Activated CD4-positive, alpha-beta T cell treated with anti-CD3 and anti-CD28 coated beads for 36 hours (primary cell): ENCODE measurements at regions not wholly inside any gene's neighbourhood (a gene's known extent, or its start where the extent isn't known, plus 50 kb on each side); places are given as distances from the start of the nearest gene placed in this dataset.

Source experiments
- ATAC-seq: fragments of 200-7000 bp; cut with Tn5 transposase; one replicate; pipeline ENCODE4 v1.10.0; 2021; ENCODE audit warnings: mild to moderate bottlenecking, moderate library complexity
- CTCF ChIA-PET: fragments of 350-600 bp; sonication (Branson Sonifier 250); formaldehyde crosslinking; loops from one replicate; lab custom pipeline; 2021; ENCODE audit warnings: antibody characterized with exemption; lab: Charles Lee
- POLR2A ChIA-PET: fragments of 350-600 bp; sonication (Branson Sonifier 250); formaldehyde crosslinking; loops from one replicate; lab custom pipeline; 2021; ENCODE audit warnings: antibody characterized with exemption, inconsistent platforms; lab: Charles Lee
- DNase-seq: peaks from one replicate; pipeline ENCODE4 v3.0.0-alpha.2; 2020
- H3K27ac Mint-ChIP-seq: one replicate; pipeline ENCODE4 v1.8.0; 2021; ENCODE audit warnings: mixed read lengths
- H3K27me3 Mint-ChIP-seq: one replicate; pipeline ENCODE4 v1.8.0; 2021; ENCODE audit warnings: mixed read lengths
- H3K36me3 Mint-ChIP-seq: one replicate; pipeline ENCODE4 v1.8.0; 2021; ENCODE audit warnings: low read depth, mixed read lengths
- H3K4me1 Mint-ChIP-seq: one replicate; pipeline ENCODE4 v1.8.0; 2021; ENCODE audit warnings: mixed read lengths
- H3K4me3 Mint-ChIP-seq: one replicate; pipeline ENCODE4 v1.8.0; 2021; ENCODE audit warnings: mild to moderate bottlenecking, moderate library complexity, mixed read lengths
- H3K9me3 Mint-ChIP-seq: one replicate; pipeline ENCODE4 v1.8.0; 2021; ENCODE audit warnings: low read depth, mixed read lengths
- intact Hi-C, 2 experiments: fragments of 100-400 bp; cut with DNase I in 1 of 2; cut with micrococcal nuclease in 1 of 2; formaldehyde crosslinking; loops; one replicate each; pipeline versions ENCODE4 v1.14.2 to v1.15.1; 2022 to 2024; cut with DNase I, micrococcal nuclease

DNA sequence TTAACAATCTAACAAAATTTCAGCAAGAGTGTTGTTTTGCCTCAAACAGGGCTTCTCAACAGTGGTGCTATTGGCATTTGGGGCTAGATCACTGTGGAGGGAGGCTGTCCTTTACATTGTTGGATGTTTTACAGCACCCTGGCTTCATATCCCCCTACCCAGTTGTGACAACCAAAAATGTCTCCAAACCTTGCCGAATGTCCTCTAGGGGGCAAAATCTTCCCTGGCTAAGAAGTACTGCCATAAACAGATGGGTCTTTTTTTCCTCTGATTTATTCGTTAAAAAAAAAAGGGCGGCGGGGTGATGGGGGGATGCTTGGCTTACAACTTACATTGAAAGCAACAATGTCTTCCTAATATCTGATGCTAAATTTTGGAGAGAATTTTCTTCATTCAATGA is 207.6 kb upstream of the CCDC150 start:
- ChIA-PET CTCF (no interaction called here), POLR2A (no interaction called here)
- ATAC-seq (no peak), DNase-seq (no peak)
- Mint-ChIP-seq H3K9me3 (no peaks in the 10 kb centered on the region), H3K27me3 (peaks cover 6% of the 10 kb centered on the region), H3K36me3 (no peaks in the 10 kb centered on the region), H3K4me1 (peaks cover 1% of the 10 kb centered on the region), H3K27ac (no peak overlapping the region), H3K4me3 (no peak overlapping the region)
- intact Hi-C loops, result no loop called here

DNA sequence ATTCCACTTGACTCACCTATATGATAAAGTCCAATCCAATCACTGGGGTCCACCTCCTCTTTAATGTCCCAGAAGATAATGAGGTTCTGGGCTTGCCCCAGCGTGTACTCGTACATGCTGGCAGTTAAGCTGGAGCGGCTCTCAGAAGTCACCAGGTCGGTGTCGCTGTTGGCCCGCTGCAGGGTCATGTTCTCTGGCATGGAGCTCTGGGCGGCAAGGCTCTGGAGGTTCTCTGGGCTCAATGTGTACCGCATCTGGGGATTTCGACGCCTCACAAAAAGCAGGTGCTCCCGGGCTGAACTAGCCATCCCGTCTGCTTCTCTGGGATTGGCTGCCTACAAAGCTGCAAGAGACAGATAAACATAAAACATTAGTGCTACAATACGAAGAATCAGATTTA is 206.4 kb upstream of the CCDC150 start:
- Mint-ChIP-seq H3K27me3 (peaks cover 8% of the 10 kb centered on the region), H3K4me3 (no peak overlapping the region), H3K9me3 (no peaks in the 10 kb centered on the region), H3K36me3 (no peaks in the 10 kb centered on the region), H3K27ac (no peak overlapping the region), H3K4me1 (peaks cover under 1% of the 10 kb centered on the region)
- ATAC-seq (no peak), DNase-seq (no peak)
- intact Hi-C loops, result no loop called here
- CTCF ChIA-PET, result interaction anchor here (0.7 to 1.2 kb wide), 4 partner anchors 21 to 365 kb away, joined by 3 read pairs; no protein-coding TSS in a partner anchor
- POLR2A ChIA-PET, result no interaction called here

DNA sequence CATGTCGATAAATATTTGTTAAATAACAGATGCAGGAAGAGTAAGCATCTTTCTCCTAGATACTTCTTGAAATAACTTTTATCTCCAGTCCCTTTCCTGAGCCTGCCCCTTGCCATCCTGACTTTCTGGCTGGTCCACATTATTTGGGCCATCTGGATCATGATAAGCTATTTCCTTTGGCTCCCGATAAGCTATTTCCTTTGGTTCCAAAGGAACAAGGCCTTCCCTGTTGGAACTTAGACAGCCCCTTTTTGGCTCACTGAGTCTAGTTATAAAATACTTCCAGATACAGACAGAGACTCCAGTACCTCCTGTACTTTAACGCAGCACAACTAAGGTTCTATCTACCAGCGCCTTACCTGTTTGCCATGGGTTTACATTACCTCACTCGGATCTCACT is 205.3 kb upstream of the CCDC150 start:
- ATAC-seq (no peak), DNase-seq (no peak)
- Mint-ChIP-seq H3K4me1 (no peaks in the 10 kb centered on the region), H3K9me3 (no peaks in the 10 kb centered on the region), H3K4me3 (no peak overlapping the region), H3K27ac (no peak overlapping the region), H3K36me3 (no peaks in the 10 kb centered on the region), H3K27me3 (peaks cover 8% of the 10 kb centered on the region)
- POLR2A ChIA-PET, result no interaction called here
- intact Hi-C loops, result no loop called here
- CTCF ChIA-PET, result interaction anchor here (0.6 to 1.7 kb wide), 4 partner anchors 20 to 589 kb away, joined by 3 to 7 read pairs (median 3); no protein-coding TSS in a partner anchor

DNA sequence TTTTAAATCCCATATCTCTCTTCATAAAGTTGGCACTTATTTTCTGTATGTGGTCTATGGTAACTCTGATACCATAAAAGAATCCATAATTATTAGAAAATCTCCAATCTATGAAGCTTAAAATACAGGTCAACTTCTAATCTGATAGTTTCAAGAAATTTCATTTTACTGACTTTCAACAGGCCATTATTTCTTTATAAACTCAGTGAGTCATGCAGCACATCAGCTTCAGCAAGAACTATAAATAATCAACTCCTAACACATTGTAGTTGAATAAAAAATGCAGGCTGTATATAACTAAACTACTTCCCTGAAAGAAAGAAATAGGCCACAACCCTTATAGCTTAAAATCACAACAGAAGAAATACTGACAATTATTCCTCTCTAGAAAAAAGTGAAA is 204.3 kb upstream of the CCDC150 start:
- Mint-ChIP-seq H3K4me1 (no peaks in the 10 kb centered on the region), H3K27me3 (peaks cover 8% of the 10 kb centered on the region)

DNA sequence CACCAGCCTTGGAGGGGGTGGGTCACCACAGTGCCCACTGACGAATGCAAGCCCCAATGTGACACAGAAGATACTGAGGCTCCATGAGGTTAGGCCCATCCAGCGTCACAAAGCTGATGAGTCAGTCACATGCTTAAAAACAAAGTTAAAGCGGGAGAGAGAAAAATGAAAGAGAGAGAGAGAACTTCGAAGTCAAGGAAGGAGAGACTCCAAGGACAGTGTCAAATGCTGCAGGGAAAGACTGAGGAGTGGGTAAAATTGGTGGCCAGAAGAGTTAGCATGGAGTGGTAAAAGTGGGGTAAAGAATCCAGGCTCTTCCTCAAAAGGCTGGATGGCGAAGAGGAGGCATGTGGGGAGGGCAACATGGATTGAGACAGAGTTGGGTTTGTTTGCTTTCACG is 201.9 kb upstream of the CCDC150 start:
- CTCF ChIA-PET, result no interaction called here

More for the DNA sequence above, 204.3 kb upstream of the CCDC150 start:
- H3K4me3 Mint-ChIP-seq, result no peak overlapping the region
- intact Hi-C loops, result no loop called here
- H3K36me3 Mint-ChIP-seq, result no peaks in the 10 kb centered on the region
- no peaks in the 10 kb centered on the region for H3K9me3 Mint-ChIP-seq
- ChIA-PET POLR2A (interaction anchor here (0.7 kb wide), 1 partner anchor 1335 kb away, joined by 3 read pairs; no protein-coding TSS in a partner anchor), CTCF (interaction anchor here (1.7 kb wide), 1 partner anchor 19 kb away, joined by 7 read pairs; no protein-coding TSS in a partner anchor)
- no peak for ATAC-seq
- no peak for DNase-seq
- no peak overlapping the region for H3K27ac Mint-ChIP-seq

DNA sequence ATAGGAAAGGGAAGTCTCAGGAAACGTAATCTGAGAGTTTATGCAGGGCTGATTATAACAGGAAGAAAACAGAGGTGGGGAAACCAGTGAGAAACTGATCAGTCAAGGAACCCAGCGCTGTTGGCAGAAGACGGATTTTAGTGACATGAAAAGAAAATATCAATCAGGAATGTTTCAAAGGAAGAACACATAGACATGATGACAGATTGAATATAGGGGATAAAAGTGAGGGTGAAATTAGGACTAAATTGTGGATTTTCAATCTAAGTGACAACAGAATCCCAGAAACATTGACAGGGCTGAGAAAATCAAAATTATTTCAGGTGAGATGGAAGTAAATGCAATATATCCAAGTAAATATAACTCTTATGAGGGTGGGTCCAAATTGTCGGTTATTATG is 199.8 kb upstream of the CCDC150 start:
- ATAC-seq (no peak), DNase-seq (no peak)
- CTCF ChIA-PET, result interaction anchor here (0.9 to 1.3 kb wide), 2 partner anchors 14 kb away, joined by 4 to 6 read pairs; no protein-coding TSS in a partner anchor
- no peak overlapping the region for H3K27ac Mint-ChIP-seq
- POLR2A ChIA-PET, result no interaction called here
- no peak overlapping the region for H3K4me3 Mint-ChIP-seq
- intact Hi-C loops, result no loop called here
- H3K9me3 Mint-ChIP-seq, result no peaks in the 10 kb centered on the region
- H3K36me3 Mint-ChIP-seq, result no peaks in the 10 kb centered on the region
- H3K27me3 Mint-ChIP-seq, result peaks cover 2% of the 10 kb centered on the region
- no peaks in the 10 kb centered on the region for H3K4me1 Mint-ChIP-seq

More for the DNA sequence above, 201.9 kb upstream of the CCDC150 start:
- H3K9me3 Mint-ChIP-seq, result no peaks in the 10 kb centered on the region
- peaks cover 7% of the 10 kb centered on the region for H3K27me3 Mint-ChIP-seq
- intact Hi-C loops, result no loop called here
- DNase-seq (no peak), ATAC-seq (no peak)
- no peak overlapping the region for H3K27ac Mint-ChIP-seq
- H3K36me3 Mint-ChIP-seq, result no peaks in the 10 kb centered on the region
- POLR2A ChIA-PET, result no interaction called here
- no peak overlapping the region for H3K4me3 Mint-ChIP-seq
- H3K4me1 Mint-ChIP-seq, result no peaks in the 10 kb centered on the region

DNA sequence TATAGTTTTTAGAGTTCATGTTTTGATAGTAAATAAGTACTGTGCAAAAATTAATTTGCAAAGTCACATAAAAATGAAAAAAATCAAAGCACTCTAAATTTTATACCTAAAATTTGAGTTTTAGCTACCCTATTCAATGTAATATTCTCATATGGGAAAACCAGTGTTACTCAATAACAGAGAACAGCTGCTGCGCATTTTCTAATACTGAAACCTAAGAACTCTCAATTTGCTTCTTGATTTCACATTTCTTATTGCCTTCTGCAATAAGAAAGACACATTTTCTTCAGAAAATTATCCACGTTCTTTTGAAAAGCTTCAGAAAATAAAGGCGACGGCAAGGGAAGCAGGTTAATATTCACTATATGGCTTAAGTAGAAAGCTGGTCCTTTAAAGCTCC is 199.1 kb upstream of the CCDC150 start:
- H3K27me3 Mint-ChIP-seq, result peaks cover 2% of the 10 kb centered on the region
- intact Hi-C loops, result no loop called here

DNA sequence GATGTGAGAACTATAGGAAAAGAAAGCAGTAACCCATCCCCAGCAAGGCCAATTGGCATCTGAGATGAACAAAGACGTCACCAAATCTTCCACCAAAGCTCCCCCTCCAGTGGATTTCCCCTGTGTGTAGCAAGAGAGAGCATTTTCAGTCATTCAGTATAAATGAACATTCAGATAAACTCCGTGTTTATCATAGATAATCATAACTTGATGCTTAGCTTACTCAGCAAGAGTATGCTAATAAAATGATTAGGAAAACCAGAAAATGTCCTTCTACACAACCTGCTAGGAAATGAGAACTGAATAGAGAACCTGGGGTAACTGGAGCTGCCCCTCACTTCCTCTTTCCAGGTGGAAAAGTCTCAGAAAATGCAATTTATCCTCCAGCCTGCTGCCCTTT is 198.0 kb upstream of the CCDC150 start:
- Mint-ChIP-seq H3K4me3 (no peak overlapping the region), H3K9me3 (no peaks in the 10 kb centered on the region), H3K27ac (no peak overlapping the region), H3K27me3 (peaks cover 2% of the 10 kb centered on the region), H3K4me1 (no peaks in the 10 kb centered on the region), H3K36me3 (no peaks in the 10 kb centered on the region)
- intact Hi-C loops, result no loop called here
- ATAC-seq, result no peak
- DNase-seq, result no peak
- POLR2A ChIA-PET, result no interaction called here
- CTCF ChIA-PET, result interaction anchor here (0.7 to 1.2 kb wide), 2 partner anchors 12 to 103 kb away, joined by 3 read pairs; no protein-coding TSS in a partner anchor

More for the DNA sequence above, 199.1 kb upstream of the CCDC150 start:
- ATAC-seq, result no peak
- ChIA-PET CTCF (interaction anchor here (1.3 kb wide), 1 partner anchor 13 kb away, joined by 6 read pairs; no protein-coding TSS in a partner anchor), POLR2A (no interaction called here)
- no peak for DNase-seq
- Mint-ChIP-seq H3K4me3 (no peak overlapping the region), H3K27ac (no peak overlapping the region), H3K36me3 (no peaks in the 10 kb centered on the region), H3K4me1 (no peaks in the 10 kb centered on the region), H3K9me3 (no peaks in the 10 kb centered on the region)

DNA sequence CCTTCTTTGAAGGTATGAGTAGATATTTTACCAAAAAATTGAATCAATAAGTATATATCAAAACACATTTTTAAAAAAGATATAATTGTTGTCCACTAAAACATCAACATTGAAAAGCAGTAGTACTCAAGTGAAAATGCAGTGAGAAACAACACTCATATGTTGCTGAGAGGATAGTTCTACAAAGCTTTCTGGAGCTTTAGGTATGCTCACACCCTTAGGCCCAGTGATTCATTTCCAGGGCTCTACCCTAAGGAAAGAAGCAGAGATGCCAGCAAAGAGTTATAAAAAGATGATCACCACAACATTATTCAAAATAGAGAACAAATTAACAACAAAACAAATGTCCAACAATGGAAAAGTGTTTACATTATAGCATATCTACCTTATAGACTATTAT is 197.3 kb upstream of the CCDC150 start:
- Mint-ChIP-seq H3K36me3 (no peaks in the 10 kb centered on the region), H3K4me1 (no peaks in the 10 kb centered on the region), H3K4me3 (no peak overlapping the region), H3K9me3 (no peaks in the 10 kb centered on the region), H3K27me3 (peaks cover 2% of the 10 kb centered on the region), H3K27ac (no peak overlapping the region)
- ChIA-PET POLR2A (no interaction called here), CTCF (interaction anchor here (1.2 kb wide), 1 partner anchor 11 kb away, joined by 3 read pairs; no protein-coding TSS in a partner anchor)
- intact Hi-C loops, result no loop called here
- ATAC-seq (no peak), DNase-seq (no peak)

DNA sequence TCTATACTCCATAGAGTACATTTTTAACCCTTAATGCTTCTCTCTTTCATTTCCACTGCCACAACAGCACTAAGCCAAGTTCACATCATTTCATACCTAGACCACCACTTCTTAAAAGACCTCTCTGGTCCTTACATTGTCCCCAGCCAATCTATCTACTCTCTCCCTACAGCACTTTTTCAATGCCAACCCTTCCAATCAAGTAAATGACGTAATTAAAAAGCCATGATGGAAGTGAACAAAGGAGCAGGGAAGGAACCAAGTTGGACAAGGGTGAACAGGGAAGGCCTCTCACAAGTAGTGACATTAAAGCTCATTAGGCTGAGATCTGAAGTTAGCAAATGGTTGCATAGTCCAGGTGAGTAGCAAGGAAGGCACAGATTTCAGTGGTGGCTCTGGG is 195.1 kb upstream of the CCDC150 start:
- H3K27me3 Mint-ChIP-seq, result no peaks in the 10 kb centered on the region
- H3K4me1 Mint-ChIP-seq, result no peaks in the 10 kb centered on the region
- no peak overlapping the region for H3K27ac Mint-ChIP-seq
- no peaks in the 10 kb centered on the region for H3K9me3 Mint-ChIP-seq
- DNase-seq, result no peak
- intact Hi-C loops, result no loop called here
- ChIA-PET CTCF (interaction anchor here (0.9 to 1.5 kb wide), 2 partner anchors 9 to 453 kb away, joined by 3 to 4 read pairs; no protein-coding TSS in a partner anchor), POLR2A (no interaction called here)
- ATAC-seq, result no peak
- H3K4me3 Mint-ChIP-seq, result no peak overlapping the region
- H3K36me3 Mint-ChIP-seq, result no peaks in the 10 kb centered on the region

DNA sequence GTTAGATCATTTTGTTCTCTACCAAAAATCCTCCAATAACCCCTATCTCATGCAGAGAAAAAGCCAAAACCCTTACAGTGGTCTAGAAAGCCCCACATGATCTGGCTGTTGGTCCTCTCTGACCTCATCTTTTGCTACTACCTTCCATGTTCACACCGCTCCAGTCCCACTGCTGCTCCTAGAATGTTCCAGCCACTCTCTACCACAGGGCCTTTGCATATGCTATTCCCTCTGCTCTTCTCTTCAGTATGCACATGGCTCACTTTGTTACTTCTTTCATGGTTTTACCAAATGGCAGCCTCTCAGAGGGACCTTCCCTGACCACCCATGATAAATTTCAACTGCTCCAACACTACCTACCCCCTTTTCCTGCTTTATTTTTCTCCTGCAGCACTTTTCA is 193.5 kb upstream of the CCDC150 start:
- H3K36me3 Mint-ChIP-seq, result no peaks in the 10 kb centered on the region
- no peak for ATAC-seq

DNA sequence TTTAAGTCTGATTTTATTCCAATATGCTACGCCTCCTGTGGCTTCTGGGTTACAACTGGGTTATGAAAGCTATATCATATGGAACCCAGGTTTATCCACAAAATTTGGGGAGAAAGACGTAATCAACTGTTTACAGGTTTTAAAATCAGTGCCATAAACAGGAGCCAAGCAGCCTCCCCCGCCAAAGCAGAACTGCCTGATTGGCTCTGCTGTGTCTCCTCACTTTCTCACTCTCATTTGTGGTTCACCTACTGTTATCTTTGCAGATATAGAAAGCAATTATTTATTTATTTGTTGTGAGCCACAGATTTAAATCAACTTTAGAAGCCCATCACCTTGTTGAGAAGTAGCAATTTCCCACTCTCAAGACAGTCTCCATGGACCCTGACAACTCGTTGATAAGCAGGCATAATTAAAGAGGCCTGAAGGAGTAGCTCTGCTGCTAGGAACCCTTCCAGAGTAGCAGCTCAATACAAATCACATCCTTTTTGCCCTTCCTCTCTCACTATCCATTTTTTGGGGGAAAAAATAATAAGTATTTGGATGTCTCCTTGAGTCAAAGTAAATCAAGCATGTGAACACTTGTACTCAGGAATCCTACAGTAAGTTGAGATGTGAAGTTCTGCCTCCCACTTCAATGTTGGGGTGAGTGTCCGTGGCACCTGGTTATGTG is 191.0 kb upstream of the CCDC150 start:
- Mint-ChIP-seq H3K27ac (no peak overlapping the region), H3K4me1 (no peaks in the 10 kb centered on the region), H3K36me3 (no peaks in the 10 kb centered on the region), H3K4me3 (no peak overlapping the region), H3K27me3 (no peaks in the 10 kb centered on the region), H3K9me3 (no peaks in the 10 kb centered on the region)
- DNase-seq (no peak), ATAC-seq (no peak)
- ChIA-PET POLR2A (no interaction called here), CTCF (interaction anchor here (1.0 kb wide), 1 partner anchor 369 kb away, joined by 3 read pairs; no protein-coding TSS in a partner anchor)
- intact Hi-C loops, result no loop called here

More for the DNA sequence above, 193.5 kb upstream of the CCDC150 start:
- ChIA-PET CTCF (interaction anchor here (1.5 kb wide), 1 partner anchor 8 kb away, joined by 4 read pairs; no protein-coding TSS in a partner anchor), POLR2A (no interaction called here)
- no peaks in the 10 kb centered on the region for H3K27me3 Mint-ChIP-seq
- H3K4me1 Mint-ChIP-seq, result no peaks in the 10 kb centered on the region
- H3K4me3 Mint-ChIP-seq, result no peak overlapping the region
- no peak for DNase-seq
- intact Hi-C loops, result no loop called here
- H3K27ac Mint-ChIP-seq, result no peak overlapping the region
- no peaks in the 10 kb centered on the region for H3K9me3 Mint-ChIP-seq
